ENCODE measurements at regions not wholly inside any gene's neighbourhood (a gene's known extent, or its start where the extent isn't known, plus 50 kb on each side); places are given as distances from the start of the nearest gene placed in this dataset.

GRCh38 chr18:77884454-77884853 is 634.8 kb downstream of the GALR1 start:
- TF ChIP-seq CTCF (IDR thresholded peaks at IDR 0.05; ENCODE audit: borderline replicate concordance, extremely low read depth, low read length, poor library complexity, severe bottlenecking), result no peak
- TF ChIP-seq EZH2 (IDR thresholded peaks at IDR 0.05; ENCODE audit: borderline replicate concordance, low read depth, low read length, severe bottlenecking), result no peak

Data from DND-41 (cell line).